GM21786 (cell line): ENCODE measurements at regions not wholly inside any gene's neighbourhood (a gene's known extent, or its start where the extent isn't known, plus 50 kb on each side); places are given as distances from the start of the nearest gene placed in this dataset.

Source experiments
- ATAC-seq: cut with Tn5 transposase; IDR thresholded peaks from one replicate; pipeline ENCODE4 v1.9.1; 2021; ENCODE audit not compliant: unreplicated experiment

GRCh38 chr5:20590356-20590755, 602.4 kb upstream of the CDH18 start:
- ATAC-seq, result no peak

- ATAC-seq, result no peak
Measured at GRCh38 chr5:20575571-20575970, 587.6 kb upstream of the CDH18 start.

- ATAC-seq, result no peak
Measured at GRCh38 chr5:20574576-20574975, 586.6 kb upstream of the CDH18 start.

- no peak for ATAC-seq
Measured at GRCh38 chr5:20572614-20573013, 584.6 kb upstream of the CDH18 start.

GRCh38 chr5:20570486-20570885, 582.5 kb upstream of the CDH18 start:
- no peak for ATAC-seq

GRCh38 chr5:20562544-20562943, 574.5 kb upstream of the CDH18 start:
- no peak for ATAC-seq

GRCh38 chr5:20559845-20560244, 571.8 kb upstream of the CDH18 start:
- no peak for ATAC-seq

- ATAC-seq, result no peak
Measured at GRCh38 chr5:20556115-20556763, 568.2 kb upstream of the CDH18 start.

- ATAC-seq, result no peak
Measured at GRCh38 chr5:20555034-20555433, 567.0 kb upstream of the CDH18 start.

GRCh38 chr5:20554001-20554400, 566.0 kb upstream of the CDH18 start:
- no peak for ATAC-seq

- ATAC-seq, result no peak
Measured at GRCh38 chr5:20537911-20538703, 550.1 kb upstream of the CDH18 start.

GRCh38 chr5:20536813-20537212, 548.8 kb upstream of the CDH18 start:
- no peak for ATAC-seq

- no peak for ATAC-seq
Measured at GRCh38 chr5:20536341-20536740, 548.3 kb upstream of the CDH18 start.

GRCh38 chr5:20528471-20528870, 540.5 kb upstream of the CDH18 start:
- ATAC-seq, result no peak

- no peak for ATAC-seq
Measured at GRCh38 chr5:20524991-20525529, 537.1 kb upstream of the CDH18 start.

GRCh38 chr5:20522905-20523482, 535.0 kb upstream of the CDH18 start:
- ATAC-seq, result no peak

GRCh38 chr5:20515606-20516005, 527.6 kb upstream of the CDH18 start:
- no peak for ATAC-seq

GRCh38 chr5:20514145-20514544, 526.1 kb upstream of the CDH18 start:
- no peak for ATAC-seq

- ATAC-seq, result no peak
Measured at GRCh38 chr5:20500546-20500945, 512.5 kb upstream of the CDH18 start.

- ATAC-seq, result no peak
Measured at GRCh38 chr5:20498926-20499325, 510.9 kb upstream of the CDH18 start.

- no peak for ATAC-seq
Measured at GRCh38 chr5:20498102-20498501, 510.1 kb upstream of the CDH18 start.

GRCh38 chr5:20497356-20497755, 509.4 kb upstream of the CDH18 start:
- ATAC-seq, result no peak
